Lower leg skin (tissue), 3 donors: ENCODE measurements at regions not wholly inside any gene's neighbourhood (a gene's known extent, or its start where the extent isn't known, plus 50 kb on each side); places are given as distances from the start of the nearest gene placed in this dataset.

Experiments
- POLR2A ChIP-seq, 2 donors: fragments of 450-650 bp; IDR thresholded peaks; one replicate each; pipeline ENCODE4 v1.6.1; 2016 to 2017; ENCODE audit warnings: antibody characterized with exemption in 2 of 2, mild to moderate bottlenecking in 1 of 2, moderate library complexity in 1 of 2
- TF ChIP-seq, protein P1 (sequence below), 3 donors: fragments of 450-650 bp; IDR thresholded peaks; one replicate each; pipeline ENCODE4 v1.5.1; 2016; ENCODE audit warnings: antibody characterized with exemption in 3 of 3, mild to moderate bottlenecking in 3 of 3, moderate library complexity in 2 of 3

DNA sequence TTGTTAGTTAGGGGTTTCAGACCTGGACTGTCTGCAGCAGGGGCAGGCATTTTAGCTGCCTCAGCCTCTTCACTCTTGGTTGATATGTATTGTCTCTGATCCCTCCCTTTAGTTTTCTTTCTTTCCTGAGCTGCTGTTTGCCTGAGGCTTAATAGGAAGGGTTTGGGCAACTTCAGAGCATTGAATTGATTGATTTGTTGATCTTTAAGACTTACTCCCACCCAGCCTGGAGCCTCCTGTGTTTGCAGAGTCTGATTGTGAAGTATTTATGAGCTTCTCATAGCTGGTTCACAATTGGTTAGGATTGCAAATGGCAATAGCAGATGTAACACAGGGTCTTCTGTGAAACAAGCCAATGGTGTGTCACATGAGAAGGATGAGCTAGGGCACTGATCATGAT is 671.8 kb upstream of the SEMA6A start:
- TF ChIP-seq, protein P1, sequence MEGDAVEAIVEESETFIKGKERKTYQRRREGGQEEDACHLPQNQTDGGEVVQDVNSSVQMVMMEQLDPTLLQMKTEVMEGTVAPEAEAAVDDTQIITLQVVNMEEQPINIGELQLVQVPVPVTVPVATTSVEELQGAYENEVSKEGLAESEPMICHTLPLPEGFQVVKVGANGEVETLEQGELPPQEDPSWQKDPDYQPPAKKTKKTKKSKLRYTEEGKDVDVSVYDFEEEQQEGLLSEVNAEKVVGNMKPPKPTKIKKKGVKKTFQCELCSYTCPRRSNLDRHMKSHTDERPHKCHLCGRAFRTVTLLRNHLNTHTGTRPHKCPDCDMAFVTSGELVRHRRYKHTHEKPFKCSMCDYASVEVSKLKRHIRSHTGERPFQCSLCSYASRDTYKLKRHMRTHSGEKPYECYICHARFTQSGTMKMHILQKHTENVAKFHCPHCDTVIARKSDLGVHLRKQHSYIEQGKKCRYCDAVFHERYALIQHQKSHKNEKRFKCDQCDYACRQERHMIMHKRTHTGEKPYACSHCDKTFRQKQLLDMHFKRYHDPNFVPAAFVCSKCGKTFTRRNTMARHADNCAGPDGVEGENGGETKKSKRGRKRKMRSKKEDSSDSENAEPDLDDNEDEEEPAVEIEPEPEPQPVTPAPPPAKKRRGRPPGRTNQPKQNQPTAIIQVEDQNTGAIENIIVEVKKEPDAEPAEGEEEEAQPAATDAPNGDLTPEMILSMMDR (IDR thresholded peaks at IDR 0.05) = no peak
- TF ChIP-seq POLR2A (IDR thresholded peaks at IDR 0.05) = no peak
